ENCODE measurements at regions not wholly inside any gene's neighbourhood (a gene's known extent, or its start where the extent isn't known, plus 50 kb on each side); places are given as distances from the start of the nearest gene placed in this dataset.

GRCh38 chr10:4448030-4448429 lies 378.0 kb upstream of the AKR1E2 start:
- H3K27me3 ChIP-seq (ENCODE audit: low read length), result no peaks in the 10 kb centered on the region
- TF ChIP-seq EZH2phosphoT487 (IDR thresholded peaks at IDR 0.05; ENCODE audit: borderline replicate concordance, low read length) (no peak), CTCF (conservative IDR thresholded peaks at IDR 0.05; ENCODE audit: low read depth, low read length) (no peak), EZH2 (IDR thresholded peaks at IDR 0.05; ENCODE audit: low read length, unreplicated experiment) (no peak)
- no peaks in the 10 kb centered on the region for H3K4me1 ChIP-seq (ENCODE audit: insufficient read depth, low read length)
- H3K79me2 ChIP-seq (ENCODE audit: low read length), result no peaks in the 10 kb centered on the region
- H3K9me2 ChIP-seq (replicated peaks; ENCODE audit: low read length), result no peaks in the 10 kb centered on the region
- H3F3A ChIP-seq (ENCODE audit: low read length, unreplicated experiment), result no peaks in the 10 kb centered on the region
- H3K4me3 ChIP-seq (ENCODE audit: low read length), result no peak overlapping the region
- intact Hi-C loops (cut with micrococcal nuclease), result no loop called here
- DNase-seq (no peak), ATAC-seq (no peak)
- no peak overlapping the region for H2AFZ ChIP-seq (ENCODE audit: low read length)
- BruUV-seq (replicated peaks), result no TSS peak
- no peaks in the 10 kb centered on the region for H3K9me3 ChIP-seq (ENCODE audit: low read length)
- ChIA-PET POLR2A (ENCODE audit: unreplicated experiment) (no interaction called here), CTCF (no interaction called here)
- no peaks in the 10 kb centered on the region for H4K20me1 ChIP-seq (ENCODE audit: low read length)
- no peak overlapping the region for H3K4me2 ChIP-seq (ENCODE audit: low read length)
- H3K36me3 ChIP-seq (ENCODE audit: low read depth, low read length), result no peaks in the 10 kb centered on the region
- H3K27ac ChIP-seq (ENCODE audit: low read length), result no peak overlapping the region
- H3K9ac ChIP-seq (ENCODE audit: low read length), result no peak overlapping the region

DNA sequence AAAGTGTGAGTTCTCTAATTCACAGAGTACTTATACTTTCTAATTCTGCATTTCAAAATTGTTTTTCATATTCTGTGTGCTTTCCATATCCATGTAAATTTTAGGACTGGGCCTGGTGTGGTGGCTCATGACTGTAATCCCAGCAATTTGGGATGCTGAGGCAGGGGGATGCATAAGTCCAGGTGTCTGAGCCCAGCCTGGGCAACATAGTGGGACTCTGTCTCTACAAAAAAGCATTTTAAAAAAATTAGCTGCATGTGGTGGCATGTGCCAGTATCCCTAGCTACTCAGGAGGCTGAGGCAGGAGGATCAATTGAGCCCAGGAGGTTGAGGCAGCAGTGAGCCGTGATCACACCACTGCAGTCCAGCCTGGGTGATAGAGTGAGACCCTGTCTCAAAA lies 382.6 kb upstream of the AKR1E2 start:
- intact Hi-C loops (cut with micrococcal nuclease), result no loop called here
- TF ChIP-seq EZH2 (IDR thresholded peaks at IDR 0.05; ENCODE audit: low read length, unreplicated experiment) (no peak), EZH2phosphoT487 (IDR thresholded peaks at IDR 0.05; ENCODE audit: borderline replicate concordance, low read length) (no peak), CTCF (conservative IDR thresholded peaks at IDR 0.05; ENCODE audit: low read depth, low read length) (no peak)
- no peak overlapping the region for H3K4me2 ChIP-seq (ENCODE audit: low read length)
- ATAC-seq (no peak), DNase-seq (no peak)
- H3K27ac ChIP-seq (ENCODE audit: low read length), result no peak overlapping the region
- H3K4me3 ChIP-seq (ENCODE audit: low read length), result no peak overlapping the region
- BruUV-seq (replicated peaks), result no TSS peak
- H3K9me3 ChIP-seq (ENCODE audit: low read length), result no peaks in the 10 kb centered on the region
- H2AFZ ChIP-seq (ENCODE audit: low read length), result no peak overlapping the region
- no peaks in the 10 kb centered on the region for H3K4me1 ChIP-seq (ENCODE audit: insufficient read depth, low read length)
- H3K36me3 ChIP-seq (ENCODE audit: low read depth, low read length), result no peaks in the 10 kb centered on the region
- H3K9ac ChIP-seq (ENCODE audit: low read length), result no peak overlapping the region
- no peaks in the 10 kb centered on the region for H3F3A ChIP-seq (ENCODE audit: low read length, unreplicated experiment)
- no peaks in the 10 kb centered on the region for H3K79me2 ChIP-seq (ENCODE audit: low read length)
- no peaks in the 10 kb centered on the region for H3K9me2 ChIP-seq (replicated peaks; ENCODE audit: low read length)
- ChIA-PET CTCF (no interaction called here), POLR2A (ENCODE audit: unreplicated experiment) (interaction anchor here (0.6 kb wide), 1 partner anchor 321 kb away, joined by 6 read pairs; no protein-coding TSS in a partner anchor)
- H3K27me3 ChIP-seq (ENCODE audit: low read length), result no peaks in the 10 kb centered on the region
- H4K20me1 ChIP-seq (ENCODE audit: low read length), result no peaks in the 10 kb centered on the region

DNA sequence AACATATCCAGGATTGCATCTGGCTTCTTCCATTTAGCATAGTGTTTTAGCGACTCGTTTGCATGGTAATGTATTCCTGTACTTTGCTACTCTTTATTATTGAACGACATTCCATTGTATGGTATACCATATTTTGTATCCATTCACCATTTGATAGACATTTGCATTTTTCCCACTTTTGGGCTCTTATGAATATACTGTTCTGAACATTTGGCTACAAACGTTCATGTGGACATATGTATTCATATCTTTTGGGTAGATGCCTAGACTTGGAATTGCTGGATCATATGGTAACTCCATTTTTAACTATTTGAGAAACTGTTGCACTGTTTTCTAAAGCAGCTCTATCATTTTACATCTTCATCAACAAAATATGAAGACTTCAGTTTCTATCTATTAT lies 383.7 kb upstream of the AKR1E2 start:
- Histone ChIP-seq H3K79me2 (ENCODE audit: low read length) (no peaks in the 10 kb centered on the region), H3K9me2 (replicated peaks; ENCODE audit: low read length) (no peaks in the 10 kb centered on the region), H3K9me3 (ENCODE audit: low read length) (no peaks in the 10 kb centered on the region)

More for the DNA sequence above, 383.7 kb upstream of the AKR1E2 start:
- intact Hi-C loops (cut with micrococcal nuclease), result no loop called here
- TF ChIP-seq EZH2 (IDR thresholded peaks at IDR 0.05; ENCODE audit: low read length, unreplicated experiment) (no peak), EZH2phosphoT487 (IDR thresholded peaks at IDR 0.05; ENCODE audit: borderline replicate concordance, low read length) (no peak), CTCF (conservative IDR thresholded peaks at IDR 0.05; ENCODE audit: low read depth, low read length) (no peak)
- Histone ChIP-seq H2AFZ (ENCODE audit: low read length) (no peak overlapping the region), H3F3A (ENCODE audit: low read length, unreplicated experiment) (no peaks in the 10 kb centered on the region), H3K27me3 (ENCODE audit: low read length) (no peaks in the 10 kb centered on the region), H3K9ac (ENCODE audit: low read length) (no peak overlapping the region), H3K36me3 (ENCODE audit: low read depth, low read length) (no peaks in the 10 kb centered on the region), H3K27ac (ENCODE audit: low read length) (no peak overlapping the region), H4K20me1 (ENCODE audit: low read length) (no peaks in the 10 kb centered on the region), H3K4me1 (ENCODE audit: insufficient read depth, low read length) (no peaks in the 10 kb centered on the region), H3K4me2 (ENCODE audit: low read length) (no peak overlapping the region), H3K4me3 (ENCODE audit: low read length) (no peak overlapping the region)
- ATAC-seq, result no peak
- BruUV-seq (replicated peaks), result no TSS peak
- ChIA-PET POLR2A (ENCODE audit: unreplicated experiment) (no interaction called here), CTCF (no interaction called here)
- DNase-seq, result no peak

Measured in PC-3 (cell line).